GM12864 (cell line): ENCODE measurements at regions not wholly inside any gene's neighbourhood (a gene's known extent, or its start where the extent isn't known, plus 50 kb on each side); places are given as distances from the start of the nearest gene placed in this dataset.

ENCODE experiments used
- DNase-seq: peaks from one replicate; pipeline ENCODE4 v3.0.0-alpha.2; 2011; ENCODE audit warnings: low read depth
- H3K4me3 ChIP-seq: 2 replicates; pipeline ENCODE4 v1.5.1; 2011; ENCODE audit warnings: mild to moderate bottlenecking, low read depth, low read length, control low read depth
- CTCF ChIP-seq: IDR thresholded peaks from 2 replicates; pipeline ENCODE4 v1.5.1; 2011; ENCODE audit warnings: low read depth, mild to moderate bottlenecking, moderate library complexity, low read length, control low read depth, inconsistent platforms; ENCODE audit errors: missing control alignments

- H3K4me3 ChIP-seq: no peak overlapping the region
- no peak for DNase-seq
- TF ChIP-seq CTCF: no peak
These were observed 158.0 kb upstream of the GYPA start for GRCh38 chr4:144298519-144298918.

- no peak overlapping the region for H3K4me3 ChIP-seq
- no peak for DNase-seq
- TF ChIP-seq CTCF: no peak
These were observed 160.1 kb upstream of the GYPA start for GRCh38 chr4:144300616-144301015.

- TF ChIP-seq CTCF: no peak
- DNase-seq: no peak
- H3K4me3 ChIP-seq: no peak overlapping the region
These were observed 162.4 kb upstream of the GYPA start for GRCh38 chr4:144302704-144303536.

GRCh38 chr4:144304025-144304424 lies 163.5 kb upstream of the GYPA start:
- no peak overlapping the region for H3K4me3 ChIP-seq
- TF ChIP-seq CTCF: no peak
- DNase-seq: no peak

- no peak overlapping the region for H3K4me3 ChIP-seq
- no peak for TF ChIP-seq CTCF
- DNase-seq: no peak
These were observed 170.0 kb upstream of the GYPA start for GRCh38 chr4:144310535-144310934.

- no peak overlapping the region for H3K4me3 ChIP-seq
- DNase-seq: no peak
- TF ChIP-seq CTCF: no peak
These were observed 172.9 kb upstream of the GYPA start for GRCh38 chr4:144313370-144313769.

GRCh38 chr4:144316869-144317268 lies 176.4 kb upstream of the GYPA start:
- DNase-seq: no peak
- no peak overlapping the region for H3K4me3 ChIP-seq
- TF ChIP-seq CTCF: no peak
